ENCODE measurements at regions not wholly inside any gene's neighbourhood (a gene's known extent, or its start where the extent isn't known, plus 50 kb on each side); places are given as distances from the start of the nearest gene placed in this dataset.

GRCh38 chr7:16975712-16976111 lies 93.9 kb upstream of the AGR3 start:
- no peak for TF ChIP-seq CTCF (conservative IDR thresholded peaks at IDR 0.05 in 1 of 2, IDR thresholded peaks at IDR 0.05 in 1 of 2; ENCODE audit: extremely low read depth in 1 of 2, insufficient read depth in 1 of 2, low read depth in 1 of 2, low read length in 2 of 2)
- TF ChIP-seq EZH2 (IDR thresholded peaks at IDR 0.05; ENCODE audit: borderline replicate concordance, low read length) = no peak
